ENCODE measurements at regions not wholly inside any gene's neighbourhood (a gene's known extent, or its start where the extent isn't known, plus 50 kb on each side); places are given as distances from the start of the nearest gene placed in this dataset.
"Not testable (repeated sequence)": the region's sequence is repeated elsewhere in the genome, so short reads cannot be mapped to it uniquely, and the experiment has no call there.

- DNase-seq (ENCODE audit: insufficient read length, low spot score) (no peak), FAIRE-seq (no peak)
Observed at GRCh38 chr4:17251101-17251500, 260.8 kb downstream of the QDPR start.

GRCh38 chr4:17250591-17250990 is 261.3 kb downstream of the QDPR start:
- DNase-seq (ENCODE audit: insufficient read length, low spot score) (no peak), FAIRE-seq (no peak)

- FAIRE-seq: no peak
- no peak for DNase-seq (ENCODE audit: insufficient read length, low spot score)
Observed at GRCh38 chr4:17246656-17247055, 265.2 kb downstream of the QDPR start.

GRCh38 chr4:17241835-17242234 is 270.1 kb downstream of the QDPR start:
- FAIRE-seq (no peak), DNase-seq (ENCODE audit: insufficient read length, low spot score) (no peak)

- DNase-seq (ENCODE audit: insufficient read length, low spot score): no peak
- no peak for FAIRE-seq
Observed at GRCh38 chr4:17238633-17239032, 273.3 kb downstream of the QDPR start.

GRCh38 chr4:17236686-17237085 is 275.2 kb downstream of the QDPR start:
- DNase-seq (ENCODE audit: insufficient read length, low spot score) (no peak), FAIRE-seq (no peak)

GRCh38 chr4:17234678-17235077 is 277.2 kb downstream of the QDPR start:
- FAIRE-seq (no peak), DNase-seq (ENCODE audit: insufficient read length, low spot score) (no peak)

- DNase-seq (ENCODE audit: insufficient read length, low spot score) (no peak), FAIRE-seq (no peak)
Observed at GRCh38 chr4:17232566-17233253, 279.2 kb downstream of the QDPR start.

- not testable (repeated sequence) for DNase-seq (ENCODE audit: insufficient read length, low spot score); FAIRE-seq
Observed at GRCh38 chr4:17231880-17232475, 279.9 kb downstream of the QDPR start.

- DNase-seq (ENCODE audit: insufficient read length, low spot score) (no peak), FAIRE-seq (no peak)
Observed at GRCh38 chr4:17230727-17231126, 281.2 kb downstream of the QDPR start.

- no peak for DNase-seq (ENCODE audit: insufficient read length, low spot score)
- FAIRE-seq: no peak
Observed at GRCh38 chr4:17220816-17221215, 291.1 kb downstream of the QDPR start.

- no peak for FAIRE-seq
- no peak for DNase-seq (ENCODE audit: insufficient read length, low spot score)
Observed at GRCh38 chr4:17218786-17219185, 293.1 kb downstream of the QDPR start.

- no peak for FAIRE-seq
- DNase-seq (ENCODE audit: insufficient read length, low spot score): no peak
Observed at GRCh38 chr4:17206829-17207801, 304.8 kb downstream of the QDPR start.

GRCh38 chr4:17204908-17205307 is 306.5 kb upstream of the LDB2 start:
- FAIRE-seq (no peak), DNase-seq (ENCODE audit: insufficient read length, low spot score) (no peak)

- FAIRE-seq: no peak
- no peak for DNase-seq (ENCODE audit: insufficient read length, low spot score)
Observed at GRCh38 chr4:17203797-17204196, 305.4 kb upstream of the LDB2 start.

GRCh38 chr4:17197070-17197469 is 298.6 kb upstream of the LDB2 start:
- no peak for FAIRE-seq
- no peak for DNase-seq (ENCODE audit: insufficient read length, low spot score)

GRCh38 chr4:17195461-17196275 is 297.2 kb upstream of the LDB2 start:
- DNase-seq (ENCODE audit: insufficient read length, low spot score) (no peak), FAIRE-seq (no peak)

GRCh38 chr4:17194586-17194985 is 296.1 kb upstream of the LDB2 start:
- no peak for DNase-seq (ENCODE audit: insufficient read length, low spot score)

GRCh38 chr4:17189759-17190158 is 291.3 kb upstream of the LDB2 start:
- DNase-seq (ENCODE audit: insufficient read length, low spot score) (no peak), FAIRE-seq (no peak)

More at GRCh38 chr4:17194586-17194985, 296.1 kb upstream of the LDB2 start:
- no peak for FAIRE-seq

GRCh38 chr4:17189401-17189720 is 290.9 kb upstream of the LDB2 start:
- no peak for FAIRE-seq
- no peak for DNase-seq (ENCODE audit: insufficient read length, low spot score)
